ENCODE measurements at regions not wholly inside any gene's neighbourhood (a gene's known extent, or its start where the extent isn't known, plus 50 kb on each side); places are given as distances from the start of the nearest gene placed in this dataset.

DNA sequence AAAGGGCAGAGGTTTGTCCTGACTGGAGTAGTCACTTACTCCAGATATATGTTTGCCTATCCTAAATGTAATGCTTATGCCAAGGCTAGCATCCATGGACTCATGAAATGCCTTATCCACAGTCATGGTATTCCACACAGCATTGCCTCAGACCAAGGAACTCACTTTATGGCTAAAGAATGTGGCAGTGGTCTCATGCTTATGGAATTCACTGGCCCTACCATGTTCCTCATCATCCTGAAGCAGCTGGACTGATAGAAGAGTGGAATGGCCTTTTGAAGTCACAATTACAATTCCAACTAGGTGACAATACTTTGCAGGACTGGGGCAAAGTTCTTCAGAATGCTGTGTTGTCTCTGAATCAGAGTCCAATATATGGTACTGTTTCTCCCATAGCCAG is 1014.8 kb downstream of the RAPGEF2 start:
- TF ChIP-seq ZNF10 (CRISPR knock-in tag; IDR thresholded peaks at IDR 0.05; ENCODE audit: borderline replicate concordance, low read depth) (no peak), ZBTB1 (CRISPR knock-in tag; IDR thresholded peaks at IDR 0.05; ENCODE audit: borderline replicate concordance) (no peak), ETV5 (CRISPR knock-in tag; IDR thresholded peaks at IDR 0.05; ENCODE audit: borderline replicate concordance) (no peak)
- TF ChIP-seq, protein P1, sequence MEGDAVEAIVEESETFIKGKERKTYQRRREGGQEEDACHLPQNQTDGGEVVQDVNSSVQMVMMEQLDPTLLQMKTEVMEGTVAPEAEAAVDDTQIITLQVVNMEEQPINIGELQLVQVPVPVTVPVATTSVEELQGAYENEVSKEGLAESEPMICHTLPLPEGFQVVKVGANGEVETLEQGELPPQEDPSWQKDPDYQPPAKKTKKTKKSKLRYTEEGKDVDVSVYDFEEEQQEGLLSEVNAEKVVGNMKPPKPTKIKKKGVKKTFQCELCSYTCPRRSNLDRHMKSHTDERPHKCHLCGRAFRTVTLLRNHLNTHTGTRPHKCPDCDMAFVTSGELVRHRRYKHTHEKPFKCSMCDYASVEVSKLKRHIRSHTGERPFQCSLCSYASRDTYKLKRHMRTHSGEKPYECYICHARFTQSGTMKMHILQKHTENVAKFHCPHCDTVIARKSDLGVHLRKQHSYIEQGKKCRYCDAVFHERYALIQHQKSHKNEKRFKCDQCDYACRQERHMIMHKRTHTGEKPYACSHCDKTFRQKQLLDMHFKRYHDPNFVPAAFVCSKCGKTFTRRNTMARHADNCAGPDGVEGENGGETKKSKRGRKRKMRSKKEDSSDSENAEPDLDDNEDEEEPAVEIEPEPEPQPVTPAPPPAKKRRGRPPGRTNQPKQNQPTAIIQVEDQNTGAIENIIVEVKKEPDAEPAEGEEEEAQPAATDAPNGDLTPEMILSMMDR (CRISPR knock-in tag; IDR thresholded peaks at IDR 0.05): no peak
- TF ChIP-seq, protein P2, sequence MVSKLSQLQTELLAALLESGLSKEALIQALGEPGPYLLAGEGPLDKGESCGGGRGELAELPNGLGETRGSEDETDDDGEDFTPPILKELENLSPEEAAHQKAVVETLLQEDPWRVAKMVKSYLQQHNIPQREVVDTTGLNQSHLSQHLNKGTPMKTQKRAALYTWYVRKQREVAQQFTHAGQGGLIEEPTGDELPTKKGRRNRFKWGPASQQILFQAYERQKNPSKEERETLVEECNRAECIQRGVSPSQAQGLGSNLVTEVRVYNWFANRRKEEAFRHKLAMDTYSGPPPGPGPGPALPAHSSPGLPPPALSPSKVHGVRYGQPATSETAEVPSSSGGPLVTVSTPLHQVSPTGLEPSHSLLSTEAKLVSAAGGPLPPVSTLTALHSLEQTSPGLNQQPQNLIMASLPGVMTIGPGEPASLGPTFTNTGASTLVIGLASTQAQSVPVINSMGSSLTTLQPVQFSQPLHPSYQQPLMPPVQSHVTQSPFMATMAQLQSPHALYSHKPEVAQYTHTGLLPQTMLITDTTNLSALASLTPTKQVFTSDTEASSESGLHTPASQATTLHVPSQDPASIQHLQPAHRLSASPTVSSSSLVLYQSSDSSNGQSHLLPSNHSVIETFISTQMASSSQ (IDR thresholded peaks at IDR 0.05; ENCODE audit: low read depth): no peak
- TF ChIP-seq, protein P2 (CRISPR knock-in tag; IDR thresholded peaks at IDR 0.05; ENCODE audit: borderline replicate concordance): no peak
- TF ChIP-seq, protein P3, sequence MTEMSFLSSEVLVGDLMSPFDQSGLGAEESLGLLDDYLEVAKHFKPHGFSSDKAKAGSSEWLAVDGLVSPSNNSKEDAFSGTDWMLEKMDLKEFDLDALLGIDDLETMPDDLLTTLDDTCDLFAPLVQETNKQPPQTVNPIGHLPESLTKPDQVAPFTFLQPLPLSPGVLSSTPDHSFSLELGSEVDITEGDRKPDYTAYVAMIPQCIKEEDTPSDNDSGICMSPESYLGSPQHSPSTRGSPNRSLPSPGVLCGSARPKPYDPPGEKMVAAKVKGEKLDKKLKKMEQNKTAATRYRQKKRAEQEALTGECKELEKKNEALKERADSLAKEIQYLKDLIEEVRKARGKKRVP (CRISPR knock-in tag; IDR thresholded peaks at IDR 0.05): no peak
